Fibroblast of villous mesenchyme (primary cell): ENCODE measurements at regions not wholly inside any gene's neighbourhood (a gene's known extent, or its start where the extent isn't known, plus 50 kb on each side); places are given as distances from the start of the nearest gene placed in this dataset.

Source experiments
- DNase-seq: peaks from one replicate; pipeline ENCODE4 v3.0.0-alpha.2; 2010; ENCODE audit warnings: low read depth
- H3K4me3 ChIP-seq: 2 replicates; pipeline ENCODE4 v1.5.1; 2011; ENCODE audit warnings: low read depth, mild to moderate bottlenecking, low read length
- CTCF ChIP-seq: IDR thresholded peaks from 2 replicates; pipeline ENCODE4 v1.5.1; 2012; ENCODE audit warnings: low read depth, mild to moderate bottlenecking, low read length; ENCODE audit not compliant: insufficient read depth

- DNase-seq = no peak
- TF ChIP-seq CTCF = no peak
- H3K4me3 ChIP-seq = no peak overlapping the region
Measured at GRCh38 chr1:37242501-37242900, 208.2 kb upstream of the GRIK3 start.

- H3K4me3 ChIP-seq = no peak overlapping the region
- no peak for TF ChIP-seq CTCF
- DNase-seq = no peak
Measured at GRCh38 chr1:37243368-37244082, 209.2 kb upstream of the GRIK3 start.

GRCh38 chr1:37244083-37244480 lies 209.8 kb upstream of the GRIK3 start:
- no peak for TF ChIP-seq CTCF
- H3K4me3 ChIP-seq = no peak overlapping the region
- no peak for DNase-seq

GRCh38 chr1:37244815-37245214 lies 210.5 kb upstream of the GRIK3 start:
- DNase-seq = no peak
- H3K4me3 ChIP-seq = no peak overlapping the region

GRCh38 chr1:37246631-37247030 lies 212.3 kb upstream of the GRIK3 start:
- TF ChIP-seq CTCF = no peak
- no peak for DNase-seq
- H3K4me3 ChIP-seq = no peak overlapping the region

More at GRCh38 chr1:37244815-37245214, 210.5 kb upstream of the GRIK3 start:
- no peak for TF ChIP-seq CTCF

- H3K4me3 ChIP-seq = no peak overlapping the region
- DNase-seq = no peak
Measured at GRCh38 chr1:37250371-37250770, 216.1 kb upstream of the GRIK3 start.

More at GRCh38 chr1:37250371-37250770, 216.1 kb upstream of the GRIK3 start:
- no peak for TF ChIP-seq CTCF
